HEK293 (cell line): ENCODE measurements at regions not wholly inside any gene's neighbourhood (a gene's known extent, or its start where the extent isn't known, plus 50 kb on each side); places are given as distances from the start of the nearest gene placed in this dataset.

Source experiments
- CTCF ChIA-PET: fragments of 350-600 bp; formaldehyde crosslinking; extraction: SDS; loops from one replicate; lab custom pipeline; 2021; ENCODE audit warnings: antibody characterized with exemption; lab: Yijun Ruan, JAX
- POLR2A ChIA-PET: fragments of 300-600 bp; formaldehyde crosslinking; extraction: SDS; loops from one replicate; lab custom pipeline; 2020; ENCODE audit warnings: antibody characterized with exemption, inconsistent platforms; lab: Yijun Ruan, JAX
- H3K27ac ChIP-seq: fragments of 200-500 bp; sonication (Bioruptor generic); 2 replicates; pipeline ENCODE4 v1.5.1; 2014; ENCODE audit warnings: low read depth, low read length, control low read depth, inconsistent platforms; ENCODE audit errors: extremely low read depth
- H3K36me3 ChIP-seq, 2 experiments: fragments of 200-500 bp in 1 of 2; sonication (Bioruptor generic) in 1 of 2; 1 replicate in 1 of 2; 2 replicates in 1 of 2; pipeline ENCODE4 v1.5.1; 2014 to 2017; ENCODE audit warnings: inconsistent platforms in 2 of 2, low read length in 2 of 2; ENCODE audit not compliant: control insufficient read depth in 2 of 2, insufficient read depth in 1 of 2
- H3K4me1 ChIP-seq: fragments of 200-500 bp; sonication (Bioruptor generic); 2 replicates; pipeline ENCODE4 v1.5.1; 2014; ENCODE audit warnings: mild to moderate bottlenecking, low read length, inconsistent platforms; ENCODE audit not compliant: control insufficient read depth, insufficient read depth
- H3K4me3 ChIP-seq: 2 replicates; pipeline ENCODE4 v1.5.1; 2011; ENCODE audit warnings: low read depth, mild to moderate bottlenecking, control low read depth, low read length, moderate library complexity
- H3K9me3 ChIP-seq: fragments of 200-500 bp; sonication (Bioruptor generic); 2 replicates; pipeline ENCODE4 v1.5.1; 2014; ENCODE audit warnings: low read depth, low read length, inconsistent platforms; ENCODE audit not compliant: control insufficient read depth, insufficient read depth
- GLIS1 ChIP-seq: fragments of 450-650 bp; formaldehyde crosslinking; IDR thresholded peaks from 2 replicates; pipeline ENCODE4 v1.5.1; 2016; ENCODE audit warnings: missing biosample characterization, missing genetic modification characterization
- HOXD13 ChIP-seq: sonication (generic); formaldehyde crosslinking; IDR thresholded peaks from 2 replicates; pipeline ENCODE4 v1.8.0; 2022; ENCODE audit warnings: missing genetic modification reagents, borderline replicate concordance
- KLF1 ChIP-seq: fragments of 450-650 bp; formaldehyde crosslinking; IDR thresholded peaks from 2 replicates; pipeline ENCODE4 v1.5.1; 2016; ENCODE audit warnings: missing biosample characterization, missing genetic modification characterization
- OVOL3 ChIP-seq: fragments of 450-650 bp; formaldehyde crosslinking; IDR thresholded peaks from 2 replicates; pipeline ENCODE4 v1.5.1; 2016; ENCODE audit warnings: missing biosample characterization, missing genetic modification characterization
- YY1 ChIP-seq: fragments of 450-650 bp; formaldehyde crosslinking; IDR thresholded peaks from 2 replicates; pipeline ENCODE4 v1.5.1; 2018; ENCODE audit warnings: missing biosample characterization, missing genetic modification characterization
- ZBTB10 ChIP-seq: fragments of 450-650 bp; formaldehyde crosslinking; IDR thresholded peaks from 2 replicates; pipeline ENCODE4 v1.5.1; 2016; ENCODE audit warnings: missing biosample characterization, missing genetic modification characterization
- ZBTB21 ChIP-seq: fragments of 450-650 bp; formaldehyde crosslinking; IDR thresholded peaks from 2 replicates; pipeline ENCODE4 v1.5.1; 2017; ENCODE audit warnings: missing biosample characterization, missing genetic modification characterization
- ZNF146 ChIP-seq: fragments of 450-650 bp; formaldehyde crosslinking; IDR thresholded peaks from 2 replicates; pipeline ENCODE4 v1.5.1; 2016; ENCODE audit warnings: missing biosample characterization, missing genetic modification characterization
- ZNF184 ChIP-seq: fragments of 450-650 bp; IDR thresholded peaks from 2 replicates; pipeline ENCODE4 v1.5.1; 2018; ENCODE audit warnings: missing biosample characterization, mild to moderate bottlenecking, missing genetic modification characterization
- ZNF23 ChIP-seq: fragments of 450-650 bp; formaldehyde crosslinking; IDR thresholded peaks from 2 replicates; pipeline ENCODE4 v1.5.1; 2016; ENCODE audit warnings: missing biosample characterization, missing genetic modification characterization, borderline replicate concordance
- ZNF248 ChIP-seq: fragments of 450-650 bp; formaldehyde crosslinking; IDR thresholded peaks from 2 replicates; pipeline ENCODE4 v1.5.1; 2017; ENCODE audit warnings: missing biosample characterization, missing genetic modification characterization
- ZNF274 ChIP-seq, 2 experiments: fragments of 200-500 bp in 1 of 2; fragments of 450-650 bp in 1 of 2; sonication (Bioruptor generic) in 1 of 2; formaldehyde crosslinking in 1 of 2; IDR thresholded peaks; 2 replicates each; pipeline versions ENCODE4 v1.5.1 to v1.6.1; 2014 to 2016; ENCODE audit warnings: borderline replicate concordance in 1 of 2, inconsistent platforms in 1 of 2, low read length in 1 of 2, missing biosample characterization in 1 of 2, missing genetic modification characterization in 1 of 2
- ZNF280C ChIP-seq: fragments of 450-650 bp; formaldehyde crosslinking; IDR thresholded peaks from 2 replicates; pipeline ENCODE4 v1.5.1; 2016; ENCODE audit warnings: missing biosample characterization, missing genetic modification characterization
- ZNF350 ChIP-seq: fragments of 450-650 bp; formaldehyde crosslinking; IDR thresholded peaks from 2 replicates; pipeline ENCODE4 v1.5.0; 2017; ENCODE audit warnings: missing biosample characterization, mild to moderate bottlenecking, missing genetic modification characterization
- ZNF404 ChIP-seq: fragments of 450-650 bp; formaldehyde crosslinking; IDR thresholded peaks from 2 replicates; pipeline ENCODE4 v1.5.1; 2017; ENCODE audit warnings: missing biosample characterization, missing genetic modification characterization
- ZNF560 ChIP-seq: fragments of 450-650 bp; formaldehyde crosslinking; IDR thresholded peaks from 2 replicates; pipeline ENCODE4 v1.5.1; 2017; ENCODE audit warnings: missing biosample characterization, missing genetic modification characterization, borderline replicate concordance
- ZSCAN16 ChIP-seq: fragments of 450-650 bp; formaldehyde crosslinking; IDR thresholded peaks from 2 replicates; pipeline ENCODE4 v1.5.1; 2016; ENCODE audit warnings: missing biosample characterization, missing genetic modification characterization
- ZSCAN23 ChIP-seq: fragments of 450-650 bp; formaldehyde crosslinking; IDR thresholded peaks from 2 replicates; pipeline ENCODE4 v1.5.1; 2016; ENCODE audit warnings: missing biosample characterization, missing genetic modification characterization
- TF ChIP-seq, protein P1 (sequence below): fragments of 450-650 bp; formaldehyde crosslinking; IDR thresholded peaks from 2 replicates; pipeline ENCODE4 v1.5.1; 2016; ENCODE audit warnings: missing biosample characterization, missing genetic modification characterization
- TF ChIP-seq, protein P2 (sequence below): fragments of 450-650 bp; formaldehyde crosslinking; IDR thresholded peaks from 2 replicates; pipeline ENCODE4; 2016; ENCODE audit warnings: missing biosample characterization, missing genetic modification characterization

DNA sequence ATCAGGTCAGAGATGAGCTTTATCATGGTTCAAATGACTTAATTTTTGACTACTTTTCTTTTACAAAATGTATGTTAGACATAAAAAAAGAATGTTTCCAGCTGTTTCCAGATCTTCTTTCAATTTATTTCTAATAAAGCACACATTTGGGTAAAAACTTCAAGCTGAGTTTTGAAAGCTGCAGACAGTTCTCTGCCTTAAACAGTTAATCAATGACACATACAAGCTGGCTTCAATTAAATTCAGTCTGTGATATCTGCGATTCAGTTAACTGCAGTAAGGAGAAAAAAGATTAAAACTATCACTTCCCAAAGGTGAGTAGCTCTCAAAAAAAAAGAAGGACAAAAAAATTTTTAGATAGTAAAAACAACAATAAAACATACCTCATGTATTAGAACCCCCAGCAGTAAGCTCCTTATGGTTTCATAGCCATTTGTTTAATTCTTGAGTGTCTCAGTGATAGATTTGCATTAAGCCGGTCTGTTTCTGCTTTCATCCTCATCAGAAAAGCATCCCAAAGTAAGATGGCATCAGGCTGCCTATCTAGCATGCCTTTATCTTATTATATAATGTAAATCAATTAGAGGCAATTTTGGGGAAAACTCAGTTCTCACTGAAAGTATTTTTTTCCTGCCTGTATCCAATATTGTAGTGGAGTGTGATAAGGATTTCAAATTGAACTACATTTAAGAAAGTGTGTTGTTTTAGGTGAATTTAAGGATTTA, 81.8 kb upstream of the STARD13 start:
- TF ChIP-seq ZBTB10 (tag by site-specific recombination) (no peak), ZSCAN16 (tag by site-specific recombination) (no peak), ZNF404 (tag by site-specific recombination) (no peak), KLF1 (tag by site-specific recombination) (no peak), ZBTB21 (tag by site-specific recombination) (no peak), HOXD13 (CRISPR knock-in tag) (no peak), ZNF280C (tag by site-specific recombination) (no peak), ZNF184 (tag by site-specific recombination) (no peak), ZNF560 (no peak), ZSCAN23 (tag by site-specific recombination) (no peak), ZNF248 (tag by site-specific recombination) (no peak), OVOL3 (no peak), ZNF146 (tag by site-specific recombination) (no peak), ZNF274 (IDR thresholded peaks at IDR 0.05; ENCODE audit: low read length) (no peak), ZNF274 (tag by site-specific recombination; IDR thresholded peaks at IDR 0.05; ENCODE audit: borderline replicate concordance) (no peak), GLIS1 (no peak), YY1 (tag by site-specific recombination) (no peak), ZNF350 (tag by site-specific recombination) (no peak), ZNF23 (tag by site-specific recombination) (no peak)
- TF ChIP-seq, protein P1, sequence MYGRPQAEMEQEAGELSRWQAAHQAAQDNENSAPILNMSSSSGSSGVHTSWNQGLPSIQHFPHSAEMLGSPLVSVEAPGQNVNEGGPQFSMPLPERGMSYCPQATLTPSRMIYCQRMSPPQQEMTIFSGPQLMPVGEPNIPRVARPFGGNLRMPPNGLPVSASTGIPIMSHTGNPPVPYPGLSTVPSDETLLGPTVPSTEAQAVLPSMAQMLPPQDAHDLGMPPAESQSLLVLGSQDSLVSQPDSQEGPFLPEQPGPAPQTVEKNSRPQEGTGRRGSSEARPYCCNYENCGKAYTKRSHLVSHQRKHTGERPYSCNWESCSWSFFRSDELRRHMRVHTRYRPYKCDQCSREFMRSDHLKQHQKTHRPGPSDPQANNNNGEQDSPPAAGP (tag by site-specific recombination): no peak
- TF ChIP-seq, protein P2, sequence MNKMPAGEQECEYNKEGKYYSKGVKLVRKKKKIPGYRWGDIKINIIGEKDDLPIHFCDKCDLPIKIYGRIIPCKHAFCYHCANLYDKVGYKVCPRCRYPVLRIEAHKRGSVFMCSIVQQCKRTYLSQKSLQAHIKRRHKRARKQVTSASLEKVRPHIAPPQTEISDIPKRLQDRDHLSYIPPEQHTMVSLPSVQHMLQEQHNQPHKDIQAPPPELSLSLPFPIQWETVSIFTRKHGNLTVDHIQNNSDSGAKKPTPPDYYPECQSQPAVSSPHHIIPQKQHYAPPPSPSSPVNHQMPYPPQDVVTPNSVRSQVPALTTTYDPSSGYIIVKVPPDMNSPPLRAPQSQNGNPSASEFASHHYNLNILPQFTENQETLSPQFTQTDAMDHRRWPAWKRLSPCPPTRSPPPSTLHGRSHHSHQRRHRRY (tag by site-specific recombination): no peak
- TF ChIP-seq, all 188 proteins: peak for 0
- Histone ChIP-seq H3K4me1 (no peaks in the 10 kb centered on the region), H3K27ac (no peak overlapping the region), H3K9me3 (no peaks in the 10 kb centered on the region), H3K4me3 (no peak overlapping the region), H3K36me3 (no peaks in the 10 kb centered on the region)
- POLR2A ChIA-PET: no interaction called here
- CTCF ChIA-PET: no interaction called here
